ENCODE measurements at regions not wholly inside any gene's neighbourhood (a gene's known extent, or its start where the extent isn't known, plus 50 kb on each side); places are given as distances from the start of the nearest gene placed in this dataset.
A peak's percentile ranks its signal among the peaks of the same experiment; 100 is the strongest.

DNA sequence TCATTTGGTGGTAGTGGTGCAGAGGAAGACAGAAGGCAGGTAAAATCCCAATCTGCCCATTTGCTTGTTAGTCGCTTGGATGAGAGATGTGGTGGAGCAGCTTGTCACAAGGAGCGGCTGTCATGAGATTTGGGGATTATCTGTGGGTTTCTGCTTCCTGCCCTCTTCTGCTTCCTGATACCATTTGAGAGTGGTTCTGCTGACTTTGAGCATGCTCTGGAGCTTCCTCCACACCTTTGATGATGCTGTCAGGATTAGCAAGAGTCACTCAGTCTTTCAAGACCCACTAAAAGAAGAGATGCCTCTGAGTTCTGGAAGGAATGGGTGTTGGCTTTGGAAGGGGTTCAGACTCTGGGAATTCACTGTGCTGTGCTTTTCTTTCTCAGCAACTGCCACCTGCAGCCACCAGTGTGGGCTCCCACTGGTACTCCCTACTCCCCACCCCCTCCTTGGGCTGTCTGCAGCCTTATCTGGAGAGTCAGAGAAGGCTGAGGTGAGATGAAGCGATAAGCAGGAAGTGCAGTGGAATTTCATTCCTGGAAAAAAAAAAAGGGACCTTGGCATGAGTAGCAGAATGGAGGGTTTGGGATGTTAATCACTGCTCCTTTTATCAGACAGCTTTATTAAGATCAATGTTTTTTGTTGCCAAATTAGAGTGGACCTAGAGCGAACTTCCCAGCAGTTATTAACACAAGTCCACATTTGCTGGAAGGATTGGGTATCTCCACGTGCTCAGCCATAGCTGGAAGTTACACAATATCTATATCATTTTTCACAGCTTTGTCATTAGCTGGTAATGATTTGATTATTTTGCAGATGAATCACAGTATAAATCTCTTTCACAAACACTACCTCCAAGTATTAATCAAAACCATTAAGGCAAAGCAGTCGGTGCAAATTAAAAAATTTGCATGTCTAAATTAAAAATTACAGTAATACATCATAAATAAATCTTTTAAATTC is 233.0 kb upstream of the SATB1 start:
- no peak for DNase-seq (ENCODE audit: low spot score)
- Histone ChIP-seq H3K9me3 (ENCODE audit: low read length) (no peaks in the 10 kb centered on the region), H4K20me1 (ENCODE audit: insufficient read depth, low read length) (no peaks in the 10 kb centered on the region), H3K79me2 (ENCODE audit: insufficient read depth, low read depth, low read length) (no peaks in the 10 kb centered on the region), H3K27ac (ENCODE audit: low read depth, low read length, poor library complexity, severe bottlenecking) (no peak overlapping the region), H2AFZ (ENCODE audit: low read length) (peak overlapping the region; percentile 22; the same call in 1 of the 2 replicates), H3K4me3 (ENCODE audit: low read depth, low read length, poor library complexity, severe bottlenecking) (no peak overlapping the region), H3K4me2 (ENCODE audit: low read length) (no peak overlapping the region), H3K36me3 (ENCODE audit: insufficient read depth, low read length) (no peaks in the 10 kb centered on the region), H3K4me1 (ENCODE audit: insufficient read depth, low read length, poor library complexity, severe bottlenecking) (no peaks in the 10 kb centered on the region), H3K9me2 (ENCODE audit: insufficient read depth, low read length) (no peaks in the 10 kb centered on the region)
- TF ChIP-seq, protein P1, sequence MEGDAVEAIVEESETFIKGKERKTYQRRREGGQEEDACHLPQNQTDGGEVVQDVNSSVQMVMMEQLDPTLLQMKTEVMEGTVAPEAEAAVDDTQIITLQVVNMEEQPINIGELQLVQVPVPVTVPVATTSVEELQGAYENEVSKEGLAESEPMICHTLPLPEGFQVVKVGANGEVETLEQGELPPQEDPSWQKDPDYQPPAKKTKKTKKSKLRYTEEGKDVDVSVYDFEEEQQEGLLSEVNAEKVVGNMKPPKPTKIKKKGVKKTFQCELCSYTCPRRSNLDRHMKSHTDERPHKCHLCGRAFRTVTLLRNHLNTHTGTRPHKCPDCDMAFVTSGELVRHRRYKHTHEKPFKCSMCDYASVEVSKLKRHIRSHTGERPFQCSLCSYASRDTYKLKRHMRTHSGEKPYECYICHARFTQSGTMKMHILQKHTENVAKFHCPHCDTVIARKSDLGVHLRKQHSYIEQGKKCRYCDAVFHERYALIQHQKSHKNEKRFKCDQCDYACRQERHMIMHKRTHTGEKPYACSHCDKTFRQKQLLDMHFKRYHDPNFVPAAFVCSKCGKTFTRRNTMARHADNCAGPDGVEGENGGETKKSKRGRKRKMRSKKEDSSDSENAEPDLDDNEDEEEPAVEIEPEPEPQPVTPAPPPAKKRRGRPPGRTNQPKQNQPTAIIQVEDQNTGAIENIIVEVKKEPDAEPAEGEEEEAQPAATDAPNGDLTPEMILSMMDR (conservative IDR thresholded peaks at IDR 0.05; ENCODE audit: low read length) = no peak
- TF ChIP-seq EZH2phosphoT487 (IDR thresholded peaks at IDR 0.05; ENCODE audit: borderline replicate concordance, low read depth, low read length) = no peak
- BruUV-seq (replicated peaks) = no TSS peak
- CTCF ChIA-PET (ENCODE audit: unreplicated experiment) = no interaction called here
- POLR2A ChIA-PET = interaction anchor here (0.6 to 1.3 kb wide), 2 partner anchors 13 to 1038 kb away, joined by 3 to 6 read pairs; no protein-coding TSS in a partner anchor
- intact Hi-C loops (cut with micrococcal nuclease; ENCODE audit: unreplicated experiment) = no loop called here

DNA sequence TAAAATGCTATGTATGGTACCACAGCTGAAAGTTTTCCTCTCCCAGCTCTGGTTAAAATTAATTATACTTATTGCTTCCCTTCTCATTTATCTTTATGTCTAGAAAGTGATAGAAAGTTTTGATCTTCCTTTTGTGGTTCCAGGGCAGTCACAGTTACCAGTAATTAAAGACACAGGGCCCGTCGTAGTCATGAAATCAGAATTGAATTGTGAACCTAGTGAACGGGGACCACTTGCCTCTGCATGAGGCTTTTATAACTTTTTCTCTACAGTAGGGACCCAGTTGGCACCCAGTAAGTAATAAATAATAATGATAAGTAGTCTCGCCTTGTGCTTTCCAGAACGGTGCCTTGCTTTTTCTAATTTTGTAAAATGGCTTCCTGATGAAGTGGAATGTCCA is 231.7 kb upstream of the SATB1 start:
- ChIA-PET CTCF (ENCODE audit: unreplicated experiment) (no interaction called here), POLR2A (interaction anchor here (0.5 to 0.8 kb wide), 3 partner anchors 40 to 1229 kb away, joined by 3 read pairs; no protein-coding TSS in a partner anchor)
- H3K36me3 ChIP-seq (ENCODE audit: insufficient read depth, low read length) = no peaks in the 10 kb centered on the region
- H4K20me1 ChIP-seq (ENCODE audit: insufficient read depth, low read length) = no peaks in the 10 kb centered on the region
- no peaks in the 10 kb centered on the region for H3K9me2 ChIP-seq (ENCODE audit: insufficient read depth, low read length)
- H3K4me3 ChIP-seq (ENCODE audit: low read depth, low read length, poor library complexity, severe bottlenecking) = no peak overlapping the region
- H3K9me3 ChIP-seq (ENCODE audit: low read length) = no peaks in the 10 kb centered on the region
- H2AFZ ChIP-seq (ENCODE audit: low read length) = no peak overlapping the region
- intact Hi-C loops (cut with micrococcal nuclease; ENCODE audit: unreplicated experiment) = no loop called here
- DNase-seq (ENCODE audit: low spot score) = no peak
- no peaks in the 10 kb centered on the region for H3K79me2 ChIP-seq (ENCODE audit: insufficient read depth, low read depth, low read length)
- TF ChIP-seq, protein P1 (conservative IDR thresholded peaks at IDR 0.05; ENCODE audit: low read length) = no peak
- no peak overlapping the region for H3K4me2 ChIP-seq (ENCODE audit: low read length)
- no peak overlapping the region for H3K27ac ChIP-seq (ENCODE audit: low read depth, low read length, poor library complexity, severe bottlenecking)
- no peaks in the 10 kb centered on the region for H3K4me1 ChIP-seq (ENCODE audit: insufficient read depth, low read length, poor library complexity, severe bottlenecking)
- BruUV-seq (replicated peaks) = no TSS peak

DNA sequence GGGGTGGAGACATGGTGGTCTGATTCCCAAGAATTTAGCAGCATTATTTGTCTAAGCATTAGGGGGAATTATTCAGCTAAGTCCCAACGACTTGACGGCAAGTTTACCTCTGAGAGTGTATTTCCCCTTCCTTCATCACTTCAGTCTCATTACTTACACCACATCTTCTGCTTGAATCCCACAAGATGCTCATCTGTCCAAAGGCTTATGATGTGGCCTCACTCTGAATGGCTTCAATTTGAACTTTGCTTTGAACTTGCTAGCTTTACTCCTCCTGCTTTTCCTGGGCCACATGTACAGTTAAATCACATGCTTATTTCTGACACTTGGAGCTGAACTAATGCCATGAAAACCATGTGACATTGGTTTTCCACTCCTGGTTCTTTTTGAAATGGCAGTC is 231.3 kb upstream of the SATB1 start:
- intact Hi-C loops (cut with micrococcal nuclease; ENCODE audit: unreplicated experiment) = no loop called here
- Histone ChIP-seq H3K4me2 (ENCODE audit: low read length) (no peak overlapping the region), H3K4me3 (ENCODE audit: low read depth, low read length, poor library complexity, severe bottlenecking) (no peak overlapping the region), H3K9me3 (ENCODE audit: low read length) (no peaks in the 10 kb centered on the region), H3K27ac (ENCODE audit: low read depth, low read length, poor library complexity, severe bottlenecking) (no peak overlapping the region), H3K9me2 (ENCODE audit: insufficient read depth, low read length) (no peaks in the 10 kb centered on the region), H3K36me3 (ENCODE audit: insufficient read depth, low read length) (no peaks in the 10 kb centered on the region), H3K4me1 (ENCODE audit: insufficient read depth, low read length, poor library complexity, severe bottlenecking) (no peaks in the 10 kb centered on the region), H3K79me2 (ENCODE audit: insufficient read depth, low read depth, low read length) (no peaks in the 10 kb centered on the region), H2AFZ (ENCODE audit: low read length) (no peak overlapping the region), H4K20me1 (ENCODE audit: insufficient read depth, low read length) (no peaks in the 10 kb centered on the region)
- no peak for DNase-seq (ENCODE audit: low spot score)
- BruUV-seq (replicated peaks) = no TSS peak
- TF ChIP-seq EZH2phosphoT487 (IDR thresholded peaks at IDR 0.05; ENCODE audit: borderline replicate concordance, low read depth, low read length) = no peak
- TF ChIP-seq, protein P1 (conservative IDR thresholded peaks at IDR 0.05; ENCODE audit: low read length) = no peak
- ChIA-PET CTCF (ENCODE audit: unreplicated experiment) (no interaction called here), POLR2A (interaction anchor here (0.5 to 0.8 kb wide), 2 partner anchors 87 to 1229 kb away, joined by 3 read pairs; no protein-coding TSS in a partner anchor)

All from OCI-LY7 (cell line).